Gastrocnemius medialis (tissue), 4 donors: ENCODE measurements at regions not wholly inside any gene's neighbourhood (a gene's known extent, or its start where the extent isn't known, plus 50 kb on each side); places are given as distances from the start of the nearest gene placed in this dataset.

Experiments
- ATAC-seq, 2 donors: fragments of 150-250 bp; one replicate each; pipeline ENCODE4 v1.9.1; 2016
- DNase-seq, 2 donors: peaks; one replicate each; pipeline ENCODE4 v3.0.0-alpha.2; 2019
- H3K27ac ChIP-seq, 4 donors: fragments of 200-600 bp; sonication (generic); 1 replicate in 1 of 4; 2 replicates in 3 of 4; pipeline ENCODE4 v1.5.1; 2016 to 2018; ENCODE audit warnings: mild to moderate bottlenecking in 2 of 4, moderate library complexity in 1 of 4
- H3K27me3 ChIP-seq, 3 donors: fragments of 200-600 bp; sonication (generic) in 2 of 3; 1 replicate in 1 of 3; 2 replicates in 2 of 3; pipeline versions ENCODE4 v1.5.1 to v1.6.0; 2016 to 2019; ENCODE audit warnings: mild to moderate bottlenecking in 1 of 3, moderate library complexity in 1 of 3
- H3K36me3 ChIP-seq, 2 donors: fragments of 200-600 bp; sonication (generic) in 1 of 2; one replicate each; pipeline ENCODE4 v1.5.1; 2017 to 2018
- H3K4me1 ChIP-seq, 2 donors: fragments of 200-600 bp; sonication (generic) in 1 of 2; one replicate each; pipeline ENCODE4 v1.5.1; 2016 to 2017; ENCODE audit warnings: mild to moderate bottlenecking in 2 of 2
- H3K4me3 ChIP-seq, 4 donors: fragments of 200-600 bp; sonication (generic) in 3 of 4; 1 replicate in 1 of 4; 2 replicates in 3 of 4; pipeline ENCODE4 v1.5.1; 2016 to 2019; ENCODE audit warnings: mild to moderate bottlenecking in 2 of 4
- H3K9me3 ChIP-seq, 3 donors: fragments of 200-600 bp; sonication (generic) in 2 of 3; 1 replicate in 1 of 3; 2 replicates in 2 of 3; pipeline ENCODE4 v1.5.1; 2016 to 2019
- POLR2A ChIP-seq, 2 donors: fragments of 450-650 bp; IDR thresholded peaks; one replicate each; pipeline ENCODE4 v1.6.1; 2017; ENCODE audit warnings: antibody characterized with exemption in 2 of 2, mild to moderate bottlenecking in 2 of 2, moderate library complexity in 2 of 2
- in situ Hi-C, 4 donors: fragments of 200-750 bp; cut with MboI; loops; one replicate each; pipeline versions ENCODE4 v1.15.0 to v1.8.0; 2017; ENCODE audit warnings: low sequenced_read_pairs in 4 of 4
- intact Hi-C: fragments of 100-400 bp; cut with DNase I; formaldehyde crosslinking; loops from one replicate; pipeline ENCODE4 v1.15.1; 2023; ENCODE audit warnings: low total_unique reads
- TF ChIP-seq, protein P1 (sequence below), 5 experiments: fragments of 450-650 bp in 3 of 5; fragments of 200-600 bp in 2 of 5; sonication (generic) in 2 of 5; IDR thresholded peaks in 4 of 5; conservative IDR thresholded peaks in 1 of 5; 1 replicate in 4 of 5; 2 replicates in 1 of 5; pipeline ENCODE4 v1.5.1; 2016 to 2019; ENCODE audit warnings: antibody characterized with exemption in 5 of 5, mild to moderate bottlenecking in 3 of 5, moderate library complexity in 3 of 5

DNA sequence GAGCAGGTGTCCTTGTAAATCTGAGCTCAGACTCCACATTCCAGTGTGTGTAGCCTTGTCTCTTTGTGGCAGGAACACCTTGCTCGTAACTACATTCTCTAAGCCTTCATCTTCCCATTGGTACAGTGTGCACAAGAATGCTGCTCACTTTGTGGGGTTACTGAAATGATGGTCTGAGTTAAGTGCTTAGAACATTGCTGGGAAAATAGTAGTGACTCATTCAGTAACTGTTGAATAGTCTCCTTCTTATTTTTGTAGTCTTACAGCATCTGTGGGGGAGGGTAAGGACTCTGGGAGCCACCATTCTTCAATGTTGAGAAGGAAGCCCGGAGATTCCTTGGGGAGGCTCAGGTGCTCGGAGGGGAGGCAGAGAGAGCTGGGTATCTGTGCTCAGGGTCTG is 236.0 kb upstream of the HDAC4 start:
- DNase-seq (no peak), ATAC-seq (no peak)
- TF ChIP-seq POLR2A (IDR thresholded peaks at IDR 0.05): no peak
- TF ChIP-seq, protein P1, sequence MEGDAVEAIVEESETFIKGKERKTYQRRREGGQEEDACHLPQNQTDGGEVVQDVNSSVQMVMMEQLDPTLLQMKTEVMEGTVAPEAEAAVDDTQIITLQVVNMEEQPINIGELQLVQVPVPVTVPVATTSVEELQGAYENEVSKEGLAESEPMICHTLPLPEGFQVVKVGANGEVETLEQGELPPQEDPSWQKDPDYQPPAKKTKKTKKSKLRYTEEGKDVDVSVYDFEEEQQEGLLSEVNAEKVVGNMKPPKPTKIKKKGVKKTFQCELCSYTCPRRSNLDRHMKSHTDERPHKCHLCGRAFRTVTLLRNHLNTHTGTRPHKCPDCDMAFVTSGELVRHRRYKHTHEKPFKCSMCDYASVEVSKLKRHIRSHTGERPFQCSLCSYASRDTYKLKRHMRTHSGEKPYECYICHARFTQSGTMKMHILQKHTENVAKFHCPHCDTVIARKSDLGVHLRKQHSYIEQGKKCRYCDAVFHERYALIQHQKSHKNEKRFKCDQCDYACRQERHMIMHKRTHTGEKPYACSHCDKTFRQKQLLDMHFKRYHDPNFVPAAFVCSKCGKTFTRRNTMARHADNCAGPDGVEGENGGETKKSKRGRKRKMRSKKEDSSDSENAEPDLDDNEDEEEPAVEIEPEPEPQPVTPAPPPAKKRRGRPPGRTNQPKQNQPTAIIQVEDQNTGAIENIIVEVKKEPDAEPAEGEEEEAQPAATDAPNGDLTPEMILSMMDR (IDR thresholded peaks at IDR 0.05 in 4 of 5, conservative IDR thresholded peaks at IDR 0.05 in 1 of 5): no peak
- no peak overlapping the region for H3K27ac ChIP-seq
- no peaks in the 10 kb centered on the region for H3K4me1 ChIP-seq
- no peaks in the 10 kb centered on the region for H3K36me3 ChIP-seq
- H3K9me3 ChIP-seq: no peaks in the 10 kb centered on the region
- no peak overlapping the region for H3K4me3 ChIP-seq
- in situ Hi-C loops (no loop called here), intact Hi-C loops (loop anchor here (10.0 kb wide), 1 partner anchor 192 kb away; no protein-coding TSS in a partner anchor)
- H3K27me3 ChIP-seq: no peaks in the 10 kb centered on the region

GRCh38 chr2:239634769-239635168 is 233.9 kb upstream of the HDAC4 start:
- in situ Hi-C loops: no loop called here
- Histone ChIP-seq H3K9me3 (no peaks in the 10 kb centered on the region), H3K27me3 (no peaks in the 10 kb centered on the region), H3K27ac (no peak overlapping the region), H3K4me3 (no peak overlapping the region), H3K4me1 (peaks cover 0 to 10% of the 10 kb centered on the region in 2 donors), H3K36me3 (no peaks in the 10 kb centered on the region)
- ATAC-seq (no peak), DNase-seq (no peak)
- TF ChIP-seq, protein P1 (IDR thresholded peaks at IDR 0.05 in 4 of 5, conservative IDR thresholded peaks at IDR 0.05 in 1 of 5): no peak
- no peak for TF ChIP-seq POLR2A (IDR thresholded peaks at IDR 0.05)
- intact Hi-C loops: loop anchor here (5.0 to 10.0 kb wide), 2 partner anchors 92 to 190 kb away; no protein-coding TSS in a partner anchor

DNA sequence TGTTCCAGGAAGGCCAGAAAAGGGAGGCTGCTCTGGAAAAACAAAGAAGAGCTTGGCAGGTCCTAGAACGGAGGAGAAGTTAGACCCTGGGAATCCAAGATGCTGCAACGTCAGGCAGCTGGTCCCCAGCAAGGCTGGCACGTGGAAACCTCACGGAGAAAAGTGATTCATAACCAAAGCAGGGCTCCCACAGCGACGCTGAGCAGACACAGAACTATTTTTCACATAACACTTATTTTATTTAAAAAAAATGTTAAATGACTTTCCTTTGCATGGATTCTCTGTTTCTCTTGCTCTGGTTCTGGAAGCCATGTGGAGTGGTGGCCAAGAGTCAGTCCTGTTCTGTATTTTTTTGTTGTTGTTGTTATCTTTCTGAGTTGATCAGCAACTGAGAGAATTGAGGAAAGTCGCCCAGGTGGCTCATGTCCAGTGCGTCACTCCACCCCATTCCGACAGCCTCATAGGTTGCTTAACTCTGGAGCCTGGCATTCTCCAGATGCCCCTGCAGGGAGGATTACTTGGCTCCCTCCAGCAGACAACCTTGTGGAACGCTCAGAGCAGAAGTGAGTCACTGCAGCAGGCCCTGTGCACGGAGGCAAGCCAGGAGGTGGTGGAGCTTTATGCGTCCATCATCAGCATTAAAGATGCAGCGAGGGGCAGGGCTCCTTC is 229.9 kb upstream of the HDAC4 start:
- H3K4me1 ChIP-seq: peaks cover 0 to 10% of the 10 kb centered on the region in 2 donors
- ATAC-seq: peak; percentile 93 to 99
- in situ Hi-C loops: no loop called here

GRCh38 chr2:239629926-239630617 is 229.3 kb upstream of the HDAC4 start:
- H3K27me3 ChIP-seq: no peaks in the 10 kb centered on the region
- DNase-seq: no peak

More for the DNA sequence above, 229.9 kb upstream of the HDAC4 start:
- TF ChIP-seq, protein P1 (IDR thresholded peaks at IDR 0.05 in 4 of 5, conservative IDR thresholded peaks at IDR 0.05 in 1 of 5): no peak
- no peak for TF ChIP-seq POLR2A (IDR thresholded peaks at IDR 0.05)
- DNase-seq: peak; percentile 74 to 86
- intact Hi-C loops: loop anchor here (2.0 to 10.0 kb wide), 3 partner anchors 62 to 186 kb away; no protein-coding TSS in a partner anchor
- Histone ChIP-seq H3K27ac (peak overlapping the region in 3 of 4 donors; percentile 24 to 64 (median 30)), H3K4me3 (no peak overlapping the region), H3K27me3 (no peaks in the 10 kb centered on the region), H3K9me3 (no peaks in the 10 kb centered on the region), H3K36me3 (no peaks in the 10 kb centered on the region)

More at GRCh38 chr2:239629926-239630617, 229.3 kb upstream of the HDAC4 start:
- intact Hi-C loops (loop anchor here (2.0 to 10.0 kb wide), 3 partner anchors 63 to 185 kb away; no protein-coding TSS in a partner anchor), in situ Hi-C loops (no loop called here)
- no peak for ATAC-seq
- Histone ChIP-seq H3K9me3 (no peaks in the 10 kb centered on the region), H3K4me1 (peaks cover 0 to 10% of the 10 kb centered on the region in 2 donors), H3K36me3 (no peaks in the 10 kb centered on the region), H3K4me3 (no peak overlapping the region), H3K27ac (peak overlapping the region in 1 of 4 donors; percentile 64)
- no peak for TF ChIP-seq POLR2A (IDR thresholded peaks at IDR 0.05)
- TF ChIP-seq, protein P1 (IDR thresholded peaks at IDR 0.05 in 4 of 5, conservative IDR thresholded peaks at IDR 0.05 in 1 of 5): no peak
